Keratinocyte (primary cell): ENCODE measurements at regions not wholly inside any gene's neighbourhood (a gene's known extent, or its start where the extent isn't known, plus 50 kb on each side); places are given as distances from the start of the nearest gene placed in this dataset.

Experiments
- DNase-seq: peaks from one replicate; pipeline ENCODE4 v3.0.0-alpha.2; 2011; ENCODE audit warnings: low read depth, missing footprints, low spot score
- FAIRE-seq: peaks from 2 replicates; lab custom pipeline; 2011; peaks lifted over from hg19 to GRCh38; lab: Jason Lieb, UNC
- H2AFZ ChIP-seq: 2 replicates; pipeline ENCODE4 v1.6.0; 2012; ENCODE audit warnings: low read length, control low read depth, inconsistent platforms; ENCODE audit not compliant: control insufficient read depth
- H3K27ac ChIP-seq: 2 replicates; pipeline ENCODE4 v1.5.1; 2011; ENCODE audit warnings: low read length; ENCODE audit not compliant: control insufficient read depth, insufficient read depth
- H3K27me3 ChIP-seq: 3 replicates; pipeline ENCODE4 v1.6.0; 2011; ENCODE audit warnings: low read length; ENCODE audit not compliant: control insufficient read depth, insufficient read depth; ENCODE audit errors: extremely low read depth
- H3K36me3 ChIP-seq, 2 experiments: 2 replicates in 1 of 2; 3 replicates in 1 of 2; pipeline ENCODE4 v1.5.1; 2011; ENCODE audit warnings: low read length in 2 of 2, mild to moderate bottlenecking in 1 of 2; ENCODE audit not compliant: control insufficient read depth in 2 of 2, insufficient read depth in 2 of 2; ENCODE audit errors: extremely low read depth in 1 of 2
- H3K4me1 ChIP-seq: 3 replicates; pipeline ENCODE4 v1.5.1; 2011; ENCODE audit warnings: low read length; ENCODE audit not compliant: control insufficient read depth, insufficient read depth; ENCODE audit errors: extremely low read depth
- H3K4me2 ChIP-seq: 3 replicates; pipeline ENCODE4 v1.6.0; 2011; ENCODE audit warnings: low read depth, low read length; ENCODE audit not compliant: control insufficient read depth, insufficient read depth; ENCODE audit errors: extremely low read depth
- H3K4me3 ChIP-seq, 3 experiments: fragments of 200-600 bp in 1 of 3; sonication (generic) in 1 of 3; 2 replicates in 2 of 3; 3 replicates in 1 of 3; pipeline ENCODE4 v1.5.1; 2011 to 2016; ENCODE audit warnings: low read length in 3 of 3, mild to moderate bottlenecking in 3 of 3, control low read depth in 2 of 3, inconsistent platforms in 1 of 3, low read depth in 1 of 3, mixed read lengths in 1 of 3, mixed run types in 1 of 3, moderate library complexity in 1 of 3; ENCODE audit not compliant: control insufficient read depth in 2 of 3, insufficient read depth in 2 of 3; ENCODE audit errors: extremely low read depth in 1 of 3
- H3K79me2 ChIP-seq: 2 replicates; pipeline ENCODE4 v1.6.0; 2012; ENCODE audit warnings: low read length; ENCODE audit not compliant: control insufficient read depth, insufficient read depth
- H3K9ac ChIP-seq: 3 replicates; pipeline ENCODE4 v1.6.0; 2011; ENCODE audit warnings: low read length; ENCODE audit not compliant: control insufficient read depth, insufficient read depth; ENCODE audit errors: extremely low read depth
- H3K9me1 ChIP-seq: 3 replicates; pipeline ENCODE4 v1.6.0; 2011; ENCODE audit warnings: low read length; ENCODE audit not compliant: control insufficient read depth, insufficient read depth; ENCODE audit errors: extremely low read depth
- H3K9me3 ChIP-seq: 2 replicates; pipeline ENCODE4 v1.5.1; 2012; ENCODE audit warnings: low read depth, low read length; ENCODE audit not compliant: control insufficient read depth
- H4K20me1 ChIP-seq: 3 replicates; pipeline ENCODE4 v1.6.0; 2011; ENCODE audit warnings: low read length; ENCODE audit not compliant: control insufficient read depth, insufficient read depth; ENCODE audit errors: extremely low read depth
- CTCF ChIP-seq, 3 experiments: IDR thresholded peaks in 1 of 3; conservative IDR thresholded peaks in 1 of 3; optimal IDR thresholded peaks in 1 of 3; 2 replicates in 2 of 3; 3 replicates in 1 of 3; pipeline versions ENCODE3 to v1.5.1; 2011; ENCODE audit warnings: low read length in 3 of 3, mild to moderate bottlenecking in 3 of 3, moderate library complexity in 2 of 3, control low read depth in 1 of 3, inconsistent platforms in 1 of 3; ENCODE audit not compliant: insufficient read depth in 2 of 3; ENCODE audit errors: extremely low read depth in 1 of 3
- EZH2 ChIP-seq: IDR thresholded peaks from one replicate; pipeline ENCODE4 v1.6.1; 2012; ENCODE audit warnings: inconsistent platforms, mild to moderate bottlenecking, low read length, moderate library complexity
- dilution Hi-C: fragments of 300-500 bp; cut with MboI; formaldehyde crosslinking; loops from one replicate; pipeline ENCODE4 v1.7.0; 2020; ENCODE audit warnings: low sequenced_read_pairs; ENCODE audit not compliant: extremely low pct_ligation_motif_present

- H3K4me3 ChIP-seq = no peak overlapping the region
- no peak overlapping the region for H3K9ac ChIP-seq
- TF ChIP-seq CTCF (optimal IDR thresholded peaks at IDR 0.05 in 1 of 3, IDR thresholded peaks at IDR 0.05 in 1 of 3, conservative IDR thresholded peaks at IDR 0.05 in 1 of 3; ENCODE audit: extremely low read depth in 1 of 3, insufficient read depth in 2 of 3, low read length in 3 of 3) = no peak
- no peak for TF ChIP-seq EZH2
- no peak overlapping the region for H3K4me2 ChIP-seq
- no peaks in the 10 kb centered on the region for H3K27me3 ChIP-seq
- H3K36me3 ChIP-seq = no peaks in the 10 kb centered on the region
- no peaks in the 10 kb centered on the region for H3K4me1 ChIP-seq
- H2AFZ ChIP-seq = no peak overlapping the region
- dilution Hi-C loops = no loop called here
- no peaks in the 10 kb centered on the region for H3K79me2 ChIP-seq
- no peaks in the 10 kb centered on the region for H4K20me1 ChIP-seq
- peaks cover 5% of the 10 kb centered on the region for H3K9me3 ChIP-seq
- DNase-seq = no peak
- no peak overlapping the region for H3K27ac ChIP-seq
- FAIRE-seq = no peak
- H3K9me1 ChIP-seq = no peaks in the 10 kb centered on the region
Measured at GRCh38 chr10:131762789-131763696, 137.8 kb upstream of the PPP2R2D start.

- H3K9me3 ChIP-seq = peaks cover 2% of the 10 kb centered on the region
- H3K27ac ChIP-seq = no peak overlapping the region
- H3K79me2 ChIP-seq = no peaks in the 10 kb centered on the region
- no peak overlapping the region for H3K4me3 ChIP-seq
- no peaks in the 10 kb centered on the region for H4K20me1 ChIP-seq
- no peaks in the 10 kb centered on the region for H3K4me1 ChIP-seq
- dilution Hi-C loops = no loop called here
- TF ChIP-seq CTCF (optimal IDR thresholded peaks at IDR 0.05 in 1 of 3, IDR thresholded peaks at IDR 0.05 in 1 of 3, conservative IDR thresholded peaks at IDR 0.05 in 1 of 3; ENCODE audit: extremely low read depth in 1 of 3, insufficient read depth in 2 of 3, low read length in 3 of 3) (no peak), EZH2 (no peak)
- FAIRE-seq = no peak
- H3K36me3 ChIP-seq = no peaks in the 10 kb centered on the region
- no peaks in the 10 kb centered on the region for H3K9me1 ChIP-seq
- H3K9ac ChIP-seq = no peak overlapping the region
- no peak overlapping the region for H2AFZ ChIP-seq
- H3K27me3 ChIP-seq = no peaks in the 10 kb centered on the region
- DNase-seq = no peak
- no peak overlapping the region for H3K4me2 ChIP-seq
Measured at GRCh38 chr10:131764929-131765328, 135.9 kb upstream of the PPP2R2D start.
